GM23248 (cell line): ENCODE measurements at regions not wholly inside any gene's neighbourhood (a gene's known extent, or its start where the extent isn't known, plus 50 kb on each side); places are given as distances from the start of the nearest gene placed in this dataset.

Experiments
- DNase-seq: peaks from one replicate; pipeline ENCODE4 v3.0.0-alpha.2; 2015
- H2AFZ ChIP-seq: fragments of 200-600 bp; sonication (generic); 2 replicates; pipeline ENCODE4 v1.6.1; 2016; ENCODE audit warnings: antibody characterized with exemption
- H3F3A ChIP-seq: fragments of 200-600 bp; sonication (generic); 2 replicates; pipeline ENCODE4 v1.6.1; 2016; ENCODE audit warnings: mild to moderate bottlenecking, antibody characterized with exemption, mixed run types; ENCODE audit not compliant: insufficient read depth
- H3K27ac ChIP-seq: fragments of 200-600 bp; sonication (generic); 2 replicates; pipeline ENCODE4 v1.5.1; 2016; ENCODE audit warnings: mild to moderate bottlenecking
- H3K27me3 ChIP-seq: fragments of 200-600 bp; sonication (generic); replicated peaks from 2 replicates; pipeline ENCODE4 v1.6.1; 2016; ENCODE audit warnings: mild to moderate bottlenecking; ENCODE audit not compliant: insufficient read depth
- H3K36me3 ChIP-seq: fragments of 200-600 bp; sonication (generic); 2 replicates; pipeline ENCODE4 v1.6.1; 2016; ENCODE audit warnings: low read depth, mild to moderate bottlenecking
- H3K4me1 ChIP-seq: fragments of 200-600 bp; sonication (generic); 2 replicates; pipeline ENCODE4 v1.6.1; 2016; ENCODE audit warnings: mild to moderate bottlenecking; ENCODE audit not compliant: insufficient read depth
- H3K4me2 ChIP-seq: fragments of 200-600 bp; sonication (generic); one replicate; pipeline ENCODE4 v1.6.1; 2016; ENCODE audit warnings: mild to moderate bottlenecking; ENCODE audit not compliant: unreplicated experiment
- H3K4me3 ChIP-seq: fragments of 200-600 bp; sonication (generic); 2 replicates; pipeline ENCODE4 v1.5.1; 2016; ENCODE audit warnings: mild to moderate bottlenecking
- H3K79me2 ChIP-seq: fragments of 200-600 bp; sonication (generic); 2 replicates; pipeline ENCODE4 v1.6.1; 2016; ENCODE audit warnings: mild to moderate bottlenecking; ENCODE audit not compliant: insufficient read depth
- H3K9ac ChIP-seq: fragments of 200-600 bp; sonication (generic); 2 replicates; pipeline ENCODE4 v1.6.1; 2016; ENCODE audit warnings: mild to moderate bottlenecking
- H3K9me2 ChIP-seq: fragments of 200-600 bp; sonication (generic); 2 replicates; pipeline ENCODE4 v1.6.1; 2016; ENCODE audit warnings: mixed run types, mild to moderate bottlenecking, moderate library complexity; ENCODE audit not compliant: insufficient read depth
- H3K9me3 ChIP-seq: fragments of 200-600 bp; sonication (generic); one replicate; pipeline ENCODE4 v1.6.1; 2017; ENCODE audit warnings: low read depth
- H4K20me1 ChIP-seq: fragments of 200-600 bp; sonication (generic); 2 replicates; pipeline ENCODE4 v1.6.0; 2016; ENCODE audit not compliant: insufficient read depth
- EZH2 ChIP-seq: fragments of 200-600 bp; sonication (generic); IDR thresholded peaks from 2 replicates; pipeline ENCODE4 v1.6.1; 2018; ENCODE audit warnings: antibody characterized with exemption, mild to moderate bottlenecking; ENCODE audit not compliant: insufficient read depth, poor library complexity, severe bottlenecking
- EZH2phosphoT487 ChIP-seq: fragments of 200-600 bp; sonication (generic); IDR thresholded peaks from 2 replicates; pipeline ENCODE4 v1.6.1; 2018; ENCODE audit warnings: antibody characterized with exemption, moderate library complexity, mild to moderate bottlenecking, low read depth; ENCODE audit not compliant: insufficient read depth
- WGBS, 2 experiments: methylation state at CpG; one replicate each; pipeline ENCODE4 v1.1.6; 2015 to 2017; ENCODE audit warnings: low lambda C conversion rate in 2 of 2, low coverage in 1 of 2; ENCODE audit errors: missing lambda C conversion rate in 2 of 2; 5-methylcytosine and 5-hydroxymethylcytosine counted together
- in situ Hi-C: fragments of 300-500 bp; cut with MboI; formaldehyde crosslinking; loops from 2 replicates; pipeline ENCODE4 v1.15.0; 2020

DNA sequence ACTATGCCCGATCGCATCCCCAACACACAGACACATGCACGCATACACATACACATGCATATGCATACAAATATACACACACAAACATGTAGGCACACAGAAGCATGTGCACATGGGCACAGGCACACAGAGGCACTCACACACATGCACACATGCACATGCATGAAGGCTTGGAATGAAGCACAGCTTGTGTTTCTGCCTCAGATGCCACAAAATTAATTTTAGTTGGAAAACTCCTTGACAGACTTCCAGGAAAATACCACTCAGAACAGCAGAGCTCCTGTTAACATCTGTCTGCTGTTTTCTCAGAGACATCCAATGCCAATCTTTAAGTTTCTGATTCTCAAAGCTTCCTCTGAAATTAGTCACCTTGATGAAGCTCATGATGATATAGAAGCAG is 532.7 kb downstream of the RFC3 start:
- WGBS, 2 experiments: 89 to 94% methylated on average over 3 of the region's 3 CpGs
- no peaks in the 10 kb centered on the region for H4K20me1 ChIP-seq
- peaks cover 26% of the 10 kb centered on the region for H3K4me1 ChIP-seq
- no peaks in the 10 kb centered on the region for H3K27me3 ChIP-seq
- H3F3A ChIP-seq: peaks cover 27% of the 10 kb centered on the region
- no peaks in the 10 kb centered on the region for H3K9me2 ChIP-seq
- DNase-seq: no peak
- no peak overlapping the region for H3K4me3 ChIP-seq
- no peak for TF ChIP-seq EZH2
- TF ChIP-seq EZH2phosphoT487: no peak
- H3K79me2 ChIP-seq: no peaks in the 10 kb centered on the region
- no peak overlapping the region for H3K9ac ChIP-seq
- no peaks in the 10 kb centered on the region for H3K9me3 ChIP-seq
- in situ Hi-C loops: no loop called here
- H3K27ac ChIP-seq: no peak overlapping the region
- H3K4me2 ChIP-seq: no peak overlapping the region
- H3K36me3 ChIP-seq: no peaks in the 10 kb centered on the region
- H2AFZ ChIP-seq: no peak overlapping the region

DNA sequence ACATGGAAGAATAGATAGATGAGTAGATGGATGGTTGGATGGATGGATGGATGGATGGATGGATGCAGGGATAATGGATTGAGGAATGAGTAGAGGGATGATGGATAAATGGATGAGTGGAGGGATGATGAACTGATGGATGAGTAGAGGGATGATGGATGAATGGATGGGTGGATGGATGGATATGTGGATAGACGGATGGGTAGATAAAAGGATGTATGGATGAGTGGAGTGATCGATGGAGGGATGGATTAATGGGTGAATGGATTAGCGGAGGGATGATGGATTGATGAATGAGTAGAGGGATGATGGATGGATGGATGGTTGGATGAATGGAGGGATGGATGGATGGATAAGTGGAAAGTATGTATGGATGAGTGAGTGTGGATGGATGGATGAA is 533.2 kb downstream of the RFC3 start:
- in situ Hi-C loops: no loop called here
- H3K79me2 ChIP-seq: no peaks in the 10 kb centered on the region
- peaks cover 25% of the 10 kb centered on the region for H3F3A ChIP-seq
- H2AFZ ChIP-seq: no peak overlapping the region
- no peaks in the 10 kb centered on the region for H3K9me3 ChIP-seq
- DNase-seq: no peak
- no peak overlapping the region for H3K9ac ChIP-seq
- H3K27ac ChIP-seq: no peak overlapping the region
- WGBS, 2 experiments: 93 to 96% methylated on average over 3 of the region's 3 CpGs
- H3K27me3 ChIP-seq: no peaks in the 10 kb centered on the region
- TF ChIP-seq EZH2phosphoT487: no peak
- TF ChIP-seq EZH2: no peak
- no peak overlapping the region for H3K4me2 ChIP-seq
- no peak overlapping the region for H3K4me3 ChIP-seq
- peaks cover 24% of the 10 kb centered on the region for H3K4me1 ChIP-seq
- no peaks in the 10 kb centered on the region for H3K9me2 ChIP-seq
- H4K20me1 ChIP-seq: no peaks in the 10 kb centered on the region
- H3K36me3 ChIP-seq: no peaks in the 10 kb centered on the region

DNA sequence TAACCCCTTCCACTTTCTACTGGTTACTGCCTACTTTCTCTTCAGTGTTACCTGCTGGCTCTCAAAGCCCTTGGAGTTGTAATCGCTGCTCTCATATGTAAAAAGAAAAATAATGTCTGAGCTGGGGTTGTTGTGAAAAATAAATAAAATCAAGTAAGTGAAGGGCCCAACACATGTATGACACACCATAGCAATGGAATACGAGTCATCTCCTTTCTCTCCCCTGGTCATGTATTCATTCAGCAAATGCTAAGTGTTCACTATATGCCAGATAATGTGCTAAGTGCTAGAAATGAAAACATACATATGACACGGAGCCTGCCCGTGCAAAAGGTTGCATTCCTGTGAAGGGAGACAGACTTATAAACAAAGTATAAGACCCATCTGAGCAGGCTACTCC is 535.0 kb downstream of the RFC3 start:
- peaks cover 32% of the 10 kb centered on the region for H3F3A ChIP-seq
- H3K4me2 ChIP-seq: no peak overlapping the region
- TF ChIP-seq EZH2phosphoT487 (no peak), EZH2 (no peak)
- H3K9ac ChIP-seq: no peak overlapping the region
- H3K79me2 ChIP-seq: no peaks in the 10 kb centered on the region
- H3K9me2 ChIP-seq: no peaks in the 10 kb centered on the region
- no peaks in the 10 kb centered on the region for H3K27me3 ChIP-seq
- no peak overlapping the region for H2AFZ ChIP-seq
- H3K9me3 ChIP-seq: no peaks in the 10 kb centered on the region
- no peak for DNase-seq
- no peak overlapping the region for H3K4me3 ChIP-seq
- H3K27ac ChIP-seq: no peak overlapping the region
- no peaks in the 10 kb centered on the region for H3K36me3 ChIP-seq
- WGBS, 2 experiments: 91 to 94% methylated on average over 4 of the region's 4 CpGs
- in situ Hi-C loops: no loop called here
- peaks cover 26% of the 10 kb centered on the region for H3K4me1 ChIP-seq
- H4K20me1 ChIP-seq: no peaks in the 10 kb centered on the region

DNA sequence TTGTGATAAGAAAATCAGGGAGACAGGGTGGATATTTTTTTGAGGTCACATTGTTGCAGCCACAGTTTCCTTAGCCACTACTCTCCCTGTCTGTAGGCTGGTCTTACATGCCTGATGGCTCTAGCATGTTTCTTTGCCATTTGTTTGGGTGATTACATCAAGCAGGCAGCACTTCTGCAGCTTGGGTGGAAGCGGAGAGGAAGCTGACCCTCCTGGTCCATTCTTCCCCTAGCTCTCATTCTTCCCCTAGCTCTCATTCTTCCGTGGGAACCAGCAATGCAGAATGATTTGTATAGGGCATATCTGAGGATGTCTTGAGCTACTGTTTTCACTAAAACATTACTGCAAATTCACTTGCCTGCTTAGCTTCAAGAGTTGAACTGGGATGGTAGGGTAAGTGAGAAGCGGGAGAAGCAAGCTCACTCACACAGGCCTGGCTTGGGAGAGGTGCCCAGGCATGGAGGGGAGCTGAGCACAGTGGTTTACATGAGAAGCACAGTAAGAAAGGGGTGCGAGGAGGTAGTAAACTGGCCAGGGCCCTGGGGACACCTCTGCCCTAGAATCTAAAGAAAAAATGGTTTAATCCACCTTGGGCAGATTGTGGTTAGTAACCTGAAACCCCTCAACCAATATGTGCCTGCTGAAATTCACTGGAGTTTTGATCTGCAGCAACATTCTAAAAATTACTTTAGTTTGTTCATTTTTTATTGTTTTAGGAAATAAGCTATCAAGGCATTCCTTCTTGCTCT is 538.9 kb downstream of the RFC3 start:
- Histone ChIP-seq H3K79me2 (no peaks in the 10 kb centered on the region), H3K27ac (peak overlapping the region; percentile 78), H3K9me2 (no peaks in the 10 kb centered on the region), H3K4me2 (peak overlapping the region; percentile 69), H3K4me1 (peaks cover 37% of the 10 kb centered on the region), H3F3A (peaks cover 35% of the 10 kb centered on the region), H3K4me3 (no peak overlapping the region), H3K9me3 (no peaks in the 10 kb centered on the region), H3K36me3 (no peaks in the 10 kb centered on the region), H3K9ac (no peak overlapping the region), H3K27me3 (no peaks in the 10 kb centered on the region), H2AFZ (no peak overlapping the region), H4K20me1 (no peaks in the 10 kb centered on the region)
- TF ChIP-seq EZH2phosphoT487 (no peak), EZH2 (no peak)
- no peak for DNase-seq
- 78 to 86% methylated on average over 4 of the region's 4 CpGs for WGBS, 2 experiments
- in situ Hi-C loops: no loop called here
